HG03354 (cell line): ENCODE measurements at regions not wholly inside any gene's neighbourhood (a gene's known extent, or its start where the extent isn't known, plus 50 kb on each side); places are given as distances from the start of the nearest gene placed in this dataset.
"Not testable (repeated sequence)": the region's sequence is repeated elsewhere in the genome, so short reads cannot be mapped to it uniquely, and the experiment has no call there.

Experiments
- ATAC-seq: cut with Tn5 transposase; IDR thresholded peaks from one replicate; pipeline ENCODE4 v1.9.1; 2021; ENCODE audit warnings: mild to moderate bottlenecking; ENCODE audit not compliant: unreplicated experiment, poor library complexity, severe bottlenecking

DNA sequence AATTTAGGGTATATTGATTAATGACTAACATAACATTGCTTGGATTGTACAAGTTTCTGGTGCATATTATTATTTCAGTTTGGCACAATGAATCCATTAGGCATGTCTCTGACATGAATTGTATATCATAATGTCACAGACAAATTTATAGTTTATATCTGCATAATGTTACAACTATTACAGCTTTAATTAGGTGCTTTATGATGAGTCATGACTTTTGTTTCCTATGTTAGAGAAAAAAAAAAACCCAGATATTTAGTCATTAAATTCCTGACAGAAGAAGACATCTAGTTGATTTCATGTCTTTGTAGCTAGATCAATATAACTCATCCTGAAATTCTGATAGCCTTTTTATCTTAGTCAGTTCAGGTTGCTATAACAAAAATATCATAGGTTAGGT is 385.7 kb upstream of the EPHA5 start:
- ATAC-seq, result no peak

DNA sequence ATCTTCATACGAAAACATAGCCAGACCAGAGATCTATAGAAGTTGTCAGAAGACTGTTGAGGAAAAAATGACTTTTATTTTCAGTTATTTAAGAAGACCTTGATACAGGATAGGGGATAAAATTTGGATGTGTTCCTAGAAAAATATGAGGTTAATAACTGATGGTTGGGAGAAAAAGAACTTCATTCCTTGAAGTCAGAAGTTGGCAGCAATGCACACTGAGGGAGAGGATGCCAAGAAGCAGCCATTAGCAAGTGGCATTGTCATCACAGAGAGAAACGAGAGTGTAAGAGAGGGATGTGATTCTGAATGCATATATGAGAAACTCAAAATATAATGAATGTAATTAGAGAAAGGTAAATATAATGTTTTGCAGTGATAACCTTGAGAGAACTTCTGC is 382.1 kb upstream of the EPHA5 start:
- ATAC-seq, result no peak

DNA sequence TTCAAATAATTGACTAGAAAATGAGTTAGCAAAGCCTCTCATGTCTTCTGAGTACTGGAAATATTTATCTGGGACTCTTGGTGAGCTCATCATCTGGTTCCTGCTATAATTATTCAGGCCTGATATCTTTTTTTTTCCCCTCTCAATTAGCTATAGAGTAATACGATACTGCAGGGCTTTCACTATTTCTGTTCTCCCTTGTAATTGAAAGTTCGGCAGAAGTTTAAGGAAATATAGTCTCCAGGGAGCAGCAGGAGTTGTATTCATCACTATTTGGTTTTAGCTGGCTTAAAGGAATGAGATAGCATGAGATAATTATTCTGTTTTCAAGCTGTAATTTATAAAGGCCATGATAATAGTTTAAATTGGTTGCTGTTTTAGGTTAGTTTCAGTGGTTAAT is 378.6 kb upstream of the EPHA5 start:
- no peak for ATAC-seq

- no peak for ATAC-seq
These were observed 375.6 kb upstream of the EPHA5 start for GRCh38 chr4:66045913-66046312.

GRCh38 chr4:66035701-66036100 is 365.4 kb upstream of the EPHA5 start:
- no peak for ATAC-seq

- ATAC-seq, result no peak
These were observed 364.4 kb upstream of the EPHA5 start for GRCh38 chr4:66034671-66035070.

- no peak for ATAC-seq
These were observed 364.0 kb upstream of the EPHA5 start for GRCh38 chr4:66034262-66034661.

DNA sequence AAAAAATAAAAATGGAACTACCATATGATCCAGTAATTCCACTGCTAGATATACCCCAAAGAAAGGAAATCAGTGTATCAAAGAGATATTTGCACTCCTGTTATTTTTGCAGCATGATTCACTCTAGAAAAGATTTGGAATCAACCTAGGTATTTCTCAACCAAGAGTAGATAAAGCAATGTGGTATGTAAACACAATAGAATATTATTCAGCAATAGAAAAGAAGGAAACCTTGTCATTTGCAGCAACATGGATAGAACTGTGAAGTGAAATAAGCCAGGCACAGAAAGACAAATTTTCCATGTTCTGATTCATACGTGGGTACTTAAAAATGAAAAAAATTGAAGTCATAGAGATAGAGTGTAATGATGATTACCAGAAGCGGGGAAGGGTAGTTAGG is 362.3 kb upstream of the EPHA5 start:
- ATAC-seq, result no peak

DNA sequence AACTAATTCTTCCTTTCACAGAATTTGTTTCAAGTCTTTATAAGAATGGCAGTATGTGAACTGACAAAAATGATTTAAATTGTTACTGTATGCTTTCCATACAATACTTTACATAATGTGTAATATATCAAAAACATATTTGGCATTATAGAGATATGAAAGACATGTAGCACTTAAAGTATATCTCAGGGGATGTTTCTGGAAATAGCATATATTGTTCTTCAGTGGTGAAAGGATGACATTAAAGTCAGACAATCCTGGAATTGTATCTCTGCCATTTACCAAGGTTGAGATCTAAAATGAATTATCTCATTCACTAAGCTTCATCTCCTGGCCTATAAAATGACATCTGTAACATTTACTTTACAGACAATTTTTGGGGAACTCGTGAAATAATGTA is 358.4 kb upstream of the EPHA5 start:
- no peak for ATAC-seq

GRCh38 chr4:66023061-66023460 is 352.8 kb upstream of the EPHA5 start:
- no peak for ATAC-seq

- no peak for ATAC-seq
These were observed 347.4 kb upstream of the EPHA5 start for GRCh38 chr4:66017671-66018070.

GRCh38 chr4:66016240-66016639 is 346.0 kb upstream of the EPHA5 start:
- no peak for ATAC-seq

GRCh38 chr4:66014146-66014765 is 344.0 kb upstream of the EPHA5 start:
- ATAC-seq, result no peak

DNA sequence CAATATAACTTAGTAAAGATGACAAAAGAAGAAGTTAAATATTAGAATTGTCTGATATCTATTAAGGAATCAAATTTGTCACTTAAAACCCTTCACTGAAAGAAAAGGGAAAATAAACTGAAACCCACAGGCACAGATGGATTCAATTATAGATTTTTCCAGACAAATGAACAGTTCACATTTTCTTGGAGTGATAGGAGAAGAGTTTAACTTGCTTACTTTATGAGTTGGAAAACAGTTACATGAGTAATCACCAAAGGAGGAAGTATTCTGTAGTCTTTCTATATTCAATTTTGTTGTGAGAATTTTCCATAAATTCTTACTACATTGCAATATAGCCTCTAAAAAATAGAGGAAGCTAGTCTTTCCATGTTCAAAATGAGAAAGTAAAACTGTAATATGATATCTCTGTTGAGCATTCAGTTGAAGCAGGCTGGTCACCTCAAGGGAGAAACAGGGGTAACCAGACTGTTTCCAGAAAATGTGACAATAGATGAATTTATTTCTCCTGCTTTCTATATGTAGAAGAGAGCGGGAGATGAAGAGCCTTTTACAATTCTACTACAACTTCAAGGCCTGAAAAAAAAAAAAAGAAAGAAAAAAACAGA is 330.3 kb upstream of the EPHA5 start:
- ATAC-seq, result no peak

DNA sequence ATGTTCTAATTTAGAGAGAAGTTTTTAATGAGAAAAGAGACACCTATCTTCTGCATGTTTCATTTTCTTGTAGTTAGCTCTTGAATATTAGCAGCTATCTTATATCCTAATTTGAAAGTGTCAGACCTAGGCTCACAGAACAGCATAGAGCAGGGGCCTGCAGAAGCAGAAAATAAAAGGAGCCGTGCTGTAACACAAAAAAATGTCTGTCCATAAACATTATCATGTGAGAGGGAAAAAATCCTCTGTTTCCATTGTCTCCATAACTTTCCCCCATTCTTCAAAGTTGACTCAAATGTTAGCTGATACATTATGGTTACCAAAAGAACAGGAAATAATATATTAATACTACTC is 329.2 kb upstream of the EPHA5 start:
- ATAC-seq, result no peak

- ATAC-seq, result not testable (repeated sequence)
These were observed 328.7 kb upstream of the EPHA5 start for GRCh38 chr4:65998807-65999517.

- no peak for ATAC-seq
These were observed 312.8 kb upstream of the EPHA5 start for GRCh38 chr4:65983061-65983460.

DNA sequence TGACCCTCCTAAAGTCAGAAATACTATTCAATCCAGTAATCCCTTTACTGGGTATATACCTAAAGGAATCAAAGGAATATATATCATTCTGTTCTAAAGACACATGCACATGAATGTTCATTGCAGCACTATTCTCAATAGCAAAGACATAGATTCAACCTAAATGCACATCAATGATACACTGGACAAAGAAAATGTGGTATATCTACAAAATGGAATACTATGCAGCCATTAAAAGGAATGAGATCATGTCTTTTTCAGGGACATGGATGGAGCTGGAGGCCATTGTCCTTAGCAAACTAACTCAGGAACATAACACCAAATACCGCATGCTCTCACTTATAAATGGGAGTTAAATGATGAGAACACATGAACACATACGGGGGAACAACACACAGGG is 306.0 kb upstream of the EPHA5 start:
- ATAC-seq, result no peak

- no peak for ATAC-seq
These were observed 302.9 kb upstream of the EPHA5 start for GRCh38 chr4:65973186-65973585.

- no peak for ATAC-seq
These were observed 301.4 kb upstream of the EPHA5 start for GRCh38 chr4:65971686-65972085.

DNA sequence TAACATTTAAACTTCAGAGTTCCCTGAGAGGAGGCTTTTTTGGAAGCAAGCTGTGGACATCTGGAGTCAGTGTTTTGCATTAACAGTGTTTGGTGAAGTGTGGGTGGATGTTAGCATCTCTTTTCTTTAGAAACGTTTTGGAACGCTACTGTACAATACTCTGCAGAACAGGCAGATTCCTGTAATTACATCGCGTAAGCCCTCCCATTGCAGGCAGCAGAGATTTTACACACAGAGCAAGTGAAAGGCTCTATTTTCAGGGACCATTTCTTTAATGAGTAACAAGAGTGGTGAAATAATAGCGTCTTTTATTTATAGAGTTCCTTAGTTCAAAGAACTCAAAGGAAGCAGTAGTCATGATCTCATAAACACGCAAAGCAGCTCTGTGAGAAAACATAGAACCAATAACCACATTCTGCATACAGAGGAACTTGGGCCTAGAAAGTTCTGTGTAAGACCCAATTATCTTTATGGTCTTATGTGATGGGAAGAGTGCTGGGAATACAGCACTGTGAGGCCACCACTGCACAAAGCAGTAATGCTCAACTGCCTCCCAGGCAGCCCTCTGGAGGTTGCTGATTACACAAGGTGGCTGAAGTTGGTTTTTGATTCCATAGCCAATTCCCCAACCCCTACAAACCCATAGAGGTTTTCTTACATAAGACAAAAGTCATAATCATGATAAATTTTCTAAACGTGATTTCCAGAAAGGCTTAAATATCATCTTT is 298.7 kb upstream of the EPHA5 start:
- no peak for ATAC-seq
